ENCODE measurements at regions not wholly inside any gene's neighbourhood (a gene's known extent, or its start where the extent isn't known, plus 50 kb on each side); places are given as distances from the start of the nearest gene placed in this dataset.
A peak's percentile ranks its signal among the peaks of the same experiment; 100 is the strongest.

GRCh38 chr9:99441829-99442228, 219.7 kb downstream of the SEC61B start:
- POLR2A ChIA-PET: no interaction called here
- DNase-seq (ENCODE audit: low read depth in 1 of 2, low spot score in 1 of 2): no peak
- no peak overlapping the region for H3K4me3 ChIP-seq
- TF ChIP-seq EHF (CRISPR knock-in tag; IDR thresholded peaks at IDR 0.05): no peak
- no peak for TF ChIP-seq SREBF2 (IDR thresholded peaks at IDR 0.05)
- TF ChIP-seq GATA3 (IDR thresholded peaks at IDR 0.05; ENCODE audit: borderline replicate concordance): no peak
- no peak for TF ChIP-seq MAFK (IDR thresholded peaks at IDR 0.05; ENCODE audit: partially characterized antibody)
- no peak for TF ChIP-seq ZNF302 (CRISPR knock-in tag; IDR thresholded peaks at IDR 0.05)
- no peak for TF ChIP-seq CHD2 (IDR thresholded peaks at IDR 0.05; ENCODE audit: low read length, partially characterized antibody)
- no peak for TF ChIP-seq CTCF (IDR thresholded peaks at IDR 0.05)
- TF ChIP-seq JUN (IDR thresholded peaks at IDR 0.05): no peak
- no peak for TF ChIP-seq KDM1A (IDR thresholded peaks at IDR 0.05; ENCODE audit: low read depth)
- no peak for TF ChIP-seq HOXA7 (CRISPR knock-in tag; IDR thresholded peaks at IDR 0.05)
- no peak for FAIRE-seq
- no peak overlapping the region for H3K4me2 ChIP-seq
- peaks cover 10% of the 10 kb centered on the region; the same call in 1 of the 3 replicates for H3K4me1 ChIP-seq
- CTCF ChIA-PET: no interaction called here
- no peak overlapping the region for H3K27ac ChIP-seq
- H3K9me3 ChIP-seq: no peaks in the 10 kb centered on the region
- no peak for ATAC-seq

- Histone ChIP-seq H3K9me3 (no peaks in the 10 kb centered on the region), H3K4me1 (peaks cover 10% of the 10 kb centered on the region; the same call in 1 of the 3 replicates), H3K4me2 (peak overlapping the region; percentile 46), H3K4me3 (no peak overlapping the region), H3K27ac (no peak overlapping the region)
- ChIA-PET CTCF (interaction anchor here (1.2 kb wide), 1 partner anchor 145 kb away, joined by 3 read pairs; no protein-coding TSS in a partner anchor), POLR2A (no interaction called here)
- DNase-seq (ENCODE audit: low read depth in 1 of 2, low spot score in 1 of 2): peak; percentile 29 to 31
- FAIRE-seq: no peak
- WGBS (ENCODE audit: missing lambda C conversion rate): 5% methylated on average over 4 of the region's 4 CpGs
- TF ChIP-seq REST (IDR thresholded peaks at IDR 0.05): no peak
- TF ChIP-seq CBX2 (IDR thresholded peaks at IDR 0.05; ENCODE audit: borderline replicate concordance, low read depth): no peak
- peak; percentile 84 to 90 for ATAC-seq
Observed at GRCh38 chr9:99445371-99445891, 223.3 kb downstream of the SEC61B start.

- ChIA-PET CTCF (interaction anchor here (1.2 kb wide), 1 partner anchor 146 kb away, joined by 3 read pairs; no protein-coding TSS in a partner anchor), POLR2A (interaction anchor here (0.7 kb wide), 1 partner anchor 21 kb away, joined by 6 read pairs; no protein-coding TSS in a partner anchor)
- Histone ChIP-seq H3K4me2 (peak overlapping the region; percentile 46; the same call in 2 of the 3 replicates), H3K9me3 (no peaks in the 10 kb centered on the region), H3K4me3 (no peak overlapping the region), H3K27ac (no peak overlapping the region), H3K4me1 (peaks cover 10% of the 10 kb centered on the region; the same call in 1 of the 3 replicates)
- TF ChIP-seq RNF2 (IDR thresholded peaks at IDR 0.05; ENCODE audit: borderline replicate concordance, low read depth): no peak
- FAIRE-seq (no peak), DNase-seq (ENCODE audit: low read depth in 1 of 2, low spot score in 1 of 2) (no peak), ATAC-seq (no peak)
- WGBS (ENCODE audit: missing lambda C conversion rate): 43% methylated on average over 4 of the region's 4 CpGs
Observed at GRCh38 chr9:99445920-99446319, 223.8 kb downstream of the SEC61B start.

GRCh38 chr9:99447951-99448350, 225.9 kb downstream of the SEC61B start:
- FAIRE-seq (no peak), DNase-seq (ENCODE audit: low read depth in 1 of 2, low spot score in 1 of 2) (no peak), ATAC-seq (no peak)
- Histone ChIP-seq H3K9me3 (no peaks in the 10 kb centered on the region), H3K4me1 (peaks cover 10% of the 10 kb centered on the region; the same call in 1 of the 3 replicates), H3K4me2 (no peak overlapping the region), H3K4me3 (no peak overlapping the region), H3K27ac (no peak overlapping the region)
- ChIA-PET CTCF (interaction anchor here (1.1 kb wide), 1 partner anchor 9 kb away, joined by 3 read pairs; no protein-coding TSS in a partner anchor), POLR2A (no interaction called here)
- no peak for TF ChIP-seq EP300 (IDR thresholded peaks at IDR 0.05)
- TF ChIP-seq EHF (CRISPR knock-in tag; IDR thresholded peaks at IDR 0.05): no peak
- TF ChIP-seq REST (IDR thresholded peaks at IDR 0.05): no peak
- TF ChIP-seq CEBPB (IDR thresholded peaks at IDR 0.05): no peak
- TF ChIP-seq PBX3 (IDR thresholded peaks at IDR 0.05): no peak
- TF ChIP-seq JUNB (IDR thresholded peaks at IDR 0.05): no peak
- no peak for TF ChIP-seq FOSB (CRISPR knock-in tag; IDR thresholded peaks at IDR 0.05)
- TF ChIP-seq SMC3 (IDR thresholded peaks at IDR 0.05): no peak
- no peak for TF ChIP-seq CBX8 (IDR thresholded peaks at IDR 0.05)
- no peak for TF ChIP-seq HOXA7 (CRISPR knock-in tag; IDR thresholded peaks at IDR 0.05)
- TF ChIP-seq ESRRA (IDR thresholded peaks at IDR 0.05; ENCODE audit: borderline replicate concordance, low read length): no peak
